Spleen (tissue), 7 donors: ENCODE measurements at regions not wholly inside any gene's neighbourhood (a gene's known extent, or its start where the extent isn't known, plus 50 kb on each side); places are given as distances from the start of the nearest gene placed in this dataset.

ENCODE experiments used
- POLR2AphosphoS5 ChIP-seq, 3 donors: sonication (generic); formaldehyde crosslinking; IDR thresholded peaks; one replicate each; pipeline ENCODE4 v1.5.1; 2017; ENCODE audit warnings: antibody characterized with exemption in 3 of 3
- TF ChIP-seq, protein P1 (sequence below), 11 experiments: fragments of 200-600 bp in 7 of 11; fragments of 450-650 bp in 4 of 11; sonication (generic) in 4 of 11; IDR thresholded peaks in 8 of 11; conservative IDR thresholded peaks in 3 of 11; 1 replicate in 7 of 11; 2 replicates in 4 of 11; pipeline versions ENCODE4 v1.4.0 to v1.8.0; 2016 to 2021; ENCODE audit warnings: antibody characterized with exemption in 11 of 11, inconsistent platforms in 4 of 11, mild to moderate bottlenecking in 1 of 11
- donor health status: DM: no; HTN: no; CAD: no; lungs with moderate emphysema.
- donor health status: DM: no; HTN: no; CAD: no.
- donor health status: DM: no; HTN: no; CAD: no.

DNA sequence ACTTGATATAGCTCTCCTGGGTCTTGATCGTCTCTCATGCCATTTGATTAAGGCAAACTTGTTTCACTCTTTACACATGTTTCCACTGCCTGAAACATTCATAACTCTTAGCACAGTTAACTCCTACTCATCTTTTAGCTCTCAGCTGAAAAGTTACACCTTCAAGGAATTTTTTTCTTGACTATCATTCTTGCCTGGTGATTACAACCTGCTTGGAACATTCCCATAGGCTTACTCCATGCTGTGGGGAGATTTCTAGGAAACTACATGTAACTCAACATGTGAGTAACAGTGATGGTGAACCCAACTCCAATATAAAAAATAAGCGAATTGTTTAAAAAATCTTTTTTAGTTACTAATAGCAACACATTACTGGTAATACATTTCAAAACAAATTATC lies 224.1 kb upstream of the MPDZ start:
- TF ChIP-seq, protein P1, sequence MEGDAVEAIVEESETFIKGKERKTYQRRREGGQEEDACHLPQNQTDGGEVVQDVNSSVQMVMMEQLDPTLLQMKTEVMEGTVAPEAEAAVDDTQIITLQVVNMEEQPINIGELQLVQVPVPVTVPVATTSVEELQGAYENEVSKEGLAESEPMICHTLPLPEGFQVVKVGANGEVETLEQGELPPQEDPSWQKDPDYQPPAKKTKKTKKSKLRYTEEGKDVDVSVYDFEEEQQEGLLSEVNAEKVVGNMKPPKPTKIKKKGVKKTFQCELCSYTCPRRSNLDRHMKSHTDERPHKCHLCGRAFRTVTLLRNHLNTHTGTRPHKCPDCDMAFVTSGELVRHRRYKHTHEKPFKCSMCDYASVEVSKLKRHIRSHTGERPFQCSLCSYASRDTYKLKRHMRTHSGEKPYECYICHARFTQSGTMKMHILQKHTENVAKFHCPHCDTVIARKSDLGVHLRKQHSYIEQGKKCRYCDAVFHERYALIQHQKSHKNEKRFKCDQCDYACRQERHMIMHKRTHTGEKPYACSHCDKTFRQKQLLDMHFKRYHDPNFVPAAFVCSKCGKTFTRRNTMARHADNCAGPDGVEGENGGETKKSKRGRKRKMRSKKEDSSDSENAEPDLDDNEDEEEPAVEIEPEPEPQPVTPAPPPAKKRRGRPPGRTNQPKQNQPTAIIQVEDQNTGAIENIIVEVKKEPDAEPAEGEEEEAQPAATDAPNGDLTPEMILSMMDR (IDR thresholded peaks at IDR 0.05 in 8 of 11, conservative IDR thresholded peaks at IDR 0.05 in 3 of 11): no peak
- TF ChIP-seq POLR2AphosphoS5 (IDR thresholded peaks at IDR 0.05): no peak
